Breast epithelium (tissue), 3 donors: ENCODE measurements at regions not wholly inside any gene's neighbourhood (a gene's known extent, or its start where the extent isn't known, plus 50 kb on each side); places are given as distances from the start of the nearest gene placed in this dataset.

Experiments used
- POLR2A ChIP-seq: fragments of 450-650 bp; IDR thresholded peaks from one replicate; pipeline ENCODE4 v1.6.1; 2016; ENCODE audit warnings: antibody characterized with exemption, mild to moderate bottlenecking, moderate library complexity
- POLR2AphosphoS5 ChIP-seq, 3 donors: sonication (generic); formaldehyde crosslinking; IDR thresholded peaks; one replicate each; pipeline ENCODE4 v1.6.1; 2017; ENCODE audit warnings: antibody characterized with exemption in 3 of 3
- TF ChIP-seq, protein P1 (sequence below), 3 donors: fragments of 450-650 bp; IDR thresholded peaks; one replicate each; pipeline ENCODE4 v1.5.1; 2016 to 2017; ENCODE audit warnings: antibody characterized with exemption in 3 of 3, mild to moderate bottlenecking in 3 of 3, moderate library complexity in 3 of 3

DNA sequence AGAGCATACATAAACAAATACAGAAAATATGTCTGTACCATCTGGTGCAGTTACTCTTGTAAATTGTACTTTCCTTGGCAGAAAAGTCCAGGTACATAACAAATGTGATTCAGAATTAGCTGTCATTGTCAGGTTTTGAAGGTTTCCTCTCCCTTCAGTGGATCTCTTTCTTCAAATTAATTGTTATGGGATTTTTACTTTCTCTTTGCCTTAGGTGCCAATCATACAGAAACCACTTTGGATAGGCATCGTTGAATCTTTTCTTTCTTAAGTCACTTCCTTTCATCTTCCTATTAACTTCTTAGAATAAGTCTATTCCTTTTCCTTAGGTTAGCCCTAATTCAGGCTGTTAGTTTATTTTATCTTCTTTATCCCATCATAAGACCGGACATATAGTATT, 1992.1 kb upstream of the IGFBP7 start:
- TF ChIP-seq, protein P1, sequence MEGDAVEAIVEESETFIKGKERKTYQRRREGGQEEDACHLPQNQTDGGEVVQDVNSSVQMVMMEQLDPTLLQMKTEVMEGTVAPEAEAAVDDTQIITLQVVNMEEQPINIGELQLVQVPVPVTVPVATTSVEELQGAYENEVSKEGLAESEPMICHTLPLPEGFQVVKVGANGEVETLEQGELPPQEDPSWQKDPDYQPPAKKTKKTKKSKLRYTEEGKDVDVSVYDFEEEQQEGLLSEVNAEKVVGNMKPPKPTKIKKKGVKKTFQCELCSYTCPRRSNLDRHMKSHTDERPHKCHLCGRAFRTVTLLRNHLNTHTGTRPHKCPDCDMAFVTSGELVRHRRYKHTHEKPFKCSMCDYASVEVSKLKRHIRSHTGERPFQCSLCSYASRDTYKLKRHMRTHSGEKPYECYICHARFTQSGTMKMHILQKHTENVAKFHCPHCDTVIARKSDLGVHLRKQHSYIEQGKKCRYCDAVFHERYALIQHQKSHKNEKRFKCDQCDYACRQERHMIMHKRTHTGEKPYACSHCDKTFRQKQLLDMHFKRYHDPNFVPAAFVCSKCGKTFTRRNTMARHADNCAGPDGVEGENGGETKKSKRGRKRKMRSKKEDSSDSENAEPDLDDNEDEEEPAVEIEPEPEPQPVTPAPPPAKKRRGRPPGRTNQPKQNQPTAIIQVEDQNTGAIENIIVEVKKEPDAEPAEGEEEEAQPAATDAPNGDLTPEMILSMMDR (IDR thresholded peaks at IDR 0.05): no peak
- TF ChIP-seq POLR2A (no peak), POLR2AphosphoS5 (IDR thresholded peaks at IDR 0.05) (no peak)
